GM18517 (cell line): ENCODE measurements at regions not wholly inside any gene's neighbourhood (a gene's known extent, or its start where the extent isn't known, plus 50 kb on each side); places are given as distances from the start of the nearest gene placed in this dataset.

ENCODE experiments used
- ATAC-seq: cut with Tn5 transposase; IDR thresholded peaks from one replicate; pipeline ENCODE4 v1.9.1; 2021; ENCODE audit warnings: mild to moderate bottlenecking, moderate library complexity; ENCODE audit not compliant: unreplicated experiment

- no peak for ATAC-seq
Observed at GRCh38 chr17:55829995-55830612, 79.3 kb downstream of the PCTP start.

- no peak for ATAC-seq
Observed at GRCh38 chr17:55830699-55831471, 80.0 kb downstream of the PCTP start.

GRCh38 chr17:55833306-55833705 lies 82.5 kb downstream of the PCTP start:
- ATAC-seq = no peak

GRCh38 chr17:55842405-55843158 lies 91.7 kb downstream of the PCTP start:
- ATAC-seq = no peak

- ATAC-seq = no peak
Observed at GRCh38 chr17:55843785-55844184, 92.9 kb downstream of the PCTP start.

GRCh38 chr17:55845385-55845784 lies 94.5 kb downstream of the PCTP start:
- ATAC-seq = no peak

- no peak for ATAC-seq
Observed at GRCh38 chr17:55846745-55847144, 95.9 kb downstream of the PCTP start.

GRCh38 chr17:55852734-55853133 lies 101.9 kb downstream of the PCTP start:
- no peak for ATAC-seq

- no peak for ATAC-seq
Observed at GRCh38 chr17:55859301-55859795, 108.5 kb downstream of the PCTP start.

- no peak for ATAC-seq
Observed at GRCh38 chr17:55865072-55865762, 114.4 kb downstream of the PCTP start.

- ATAC-seq = no peak
Observed at GRCh38 chr17:55870044-55870443, 119.2 kb downstream of the PCTP start.

GRCh38 chr17:55872374-55872773 lies 121.5 kb downstream of the PCTP start:
- ATAC-seq = peak; percentile 48

GRCh38 chr17:55873017-55873758 lies 122.3 kb downstream of the PCTP start:
- no peak for ATAC-seq

GRCh38 chr17:55883149-55883548 lies 132.3 kb downstream of the PCTP start:
- no peak for ATAC-seq

GRCh38 chr17:55887531-55887930 lies 136.7 kb downstream of the PCTP start:
- ATAC-seq = no peak

GRCh38 chr17:55889271-55889670 lies 138.4 kb downstream of the PCTP start:
- no peak for ATAC-seq

GRCh38 chr17:55895112-55895759 lies 144.4 kb downstream of the PCTP start:
- no peak for ATAC-seq

GRCh38 chr17:55897301-55897700 lies 146.4 kb downstream of the PCTP start:
- no peak for ATAC-seq

- ATAC-seq = no peak
Observed at GRCh38 chr17:55898195-55898594, 147.3 kb downstream of the PCTP start.

GRCh38 chr17:55900188-55900587 lies 149.3 kb downstream of the PCTP start:
- no peak for ATAC-seq
